Frontal cortex (tissue), 3 donors: ENCODE measurements at regions not wholly inside any gene's neighbourhood (a gene's known extent, or its start where the extent isn't known, plus 50 kb on each side); places are given as distances from the start of the nearest gene placed in this dataset.
A peak's percentile ranks its signal among the peaks of the same experiment; 100 is the strongest.

Source experiments
- DNase-seq, 2 donors: peaks; one replicate each; pipeline ENCODE4 v3.0.0; 2012; ENCODE audit warnings: low spot score in 2 of 2
- FAIRE-seq: peaks from 2 replicates; lab custom pipeline; 2012; peaks lifted over from hg19 to GRCh38; lab: Jason Lieb, UNC
- donor health status: control.
- donor health status: control.
- donor health status: control.

- DNase-seq (no peak), FAIRE-seq (no peak)
These were observed 53.4 kb upstream of the PRKACB start for GRCh38 chr1:84090447-84091245.

- DNase-seq (no peak), FAIRE-seq (no peak)
These were observed 54.2 kb upstream of the PRKACB start for GRCh38 chr1:84089867-84090266.

- DNase-seq (no peak), FAIRE-seq (no peak)
These were observed 54.6 kb upstream of the PRKACB start for GRCh38 chr1:84089465-84089864.

GRCh38 chr1:84086616-84087015, 57.5 kb upstream of the PRKACB start:
- DNase-seq (no peak), FAIRE-seq (no peak)

GRCh38 chr1:84086189-84086588, 57.9 kb upstream of the PRKACB start:
- DNase-seq = no peak
- FAIRE-seq = no peak

GRCh38 chr1:84083307-84083706, 60.8 kb upstream of the PRKACB start:
- FAIRE-seq = peak; percentile 21
- no peak for DNase-seq

GRCh38 chr1:84078842-84079202, 65.2 kb upstream of the PRKACB start:
- DNase-seq (peak in 1 of 2 donors; percentile 24), FAIRE-seq (no peak)

GRCh38 chr1:84078108-84078841, 65.8 kb upstream of the PRKACB start:
- peak in 1 of 2 donors; percentile 25 for DNase-seq
- FAIRE-seq = no peak

GRCh38 chr1:84077476-84078107, 66.5 kb upstream of the PRKACB start:
- FAIRE-seq (no peak), DNase-seq (peak; percentile 94 to 96)

GRCh38 chr1:84073266-84073665, 70.8 kb upstream of the PRKACB start:
- FAIRE-seq (no peak), DNase-seq (no peak)

GRCh38 chr1:84069236-84069845, 70.4 kb upstream of the TTLL7 start:
- DNase-seq = no peak

GRCh38 chr1:84062496-84062895, 63.6 kb upstream of the TTLL7 start:
- FAIRE-seq (no peak), DNase-seq (no peak)

More at GRCh38 chr1:84069236-84069845, 70.4 kb upstream of the TTLL7 start:
- FAIRE-seq = peak; percentile 94

- no peak for FAIRE-seq
- no peak for DNase-seq
These were observed 62.4 kb upstream of the TTLL7 start for GRCh38 chr1:84061336-84061735.

GRCh38 chr1:84060781-84061180, 61.8 kb upstream of the TTLL7 start:
- no peak for DNase-seq
- FAIRE-seq = no peak

GRCh38 chr1:84048820-84049219, 49.9 kb upstream of the TTLL7 start:
- DNase-seq = no peak
- no peak for FAIRE-seq
